Fibroblast of skin of scalp (primary cell): ENCODE measurements at regions not wholly inside any gene's neighbourhood (a gene's known extent, or its start where the extent isn't known, plus 50 kb on each side); places are given as distances from the start of the nearest gene placed in this dataset.
A peak's percentile ranks its signal among the peaks of the same experiment; 100 is the strongest.
"Not testable (repeated sequence)": the region's sequence is repeated elsewhere in the genome, so short reads cannot be mapped to it uniquely, and the experiment has no call there.

Source experiments
- DNase-seq: peaks from one replicate; pipeline ENCODE4 v3.0.0-alpha.2; 2013

GRCh38 chr1:214862421-214862820 lies 220.1 kb upstream of the KCNK2 start:
- peak; percentile 62 for DNase-seq

GRCh38 chr1:214864896-214865688 lies 217.4 kb upstream of the KCNK2 start:
- DNase-seq = peak; percentile 87

GRCh38 chr1:214870426-214870825 lies 212.1 kb upstream of the KCNK2 start:
- DNase-seq = not testable (repeated sequence)

- no peak for DNase-seq
Observed at GRCh38 chr1:214880956-214881355, 201.6 kb upstream of the KCNK2 start.

GRCh38 chr1:214882616-214883015 lies 199.9 kb upstream of the KCNK2 start:
- no peak for DNase-seq

- peak; percentile 25 for DNase-seq
Observed at GRCh38 chr1:214895011-214895600, 187.4 kb upstream of the KCNK2 start.

GRCh38 chr1:214896921-214897320 lies 185.6 kb upstream of the KCNK2 start:
- DNase-seq = no peak

- DNase-seq = no peak
Observed at GRCh38 chr1:214897581-214897980, 185.0 kb upstream of the KCNK2 start.

- DNase-seq = no peak
Observed at GRCh38 chr1:214898161-214898560, 184.4 kb upstream of the KCNK2 start.

- DNase-seq = no peak
Observed at GRCh38 chr1:214898718-214899117, 183.8 kb upstream of the KCNK2 start.

- peak; percentile 75 for DNase-seq
Observed at GRCh38 chr1:214899908-214900460, 182.6 kb upstream of the KCNK2 start.

- DNase-seq = no peak
Observed at GRCh38 chr1:214900590-214900989, 181.9 kb upstream of the KCNK2 start.

- peak; percentile 93 for DNase-seq
Observed at GRCh38 chr1:214901718-214902117, 180.8 kb upstream of the KCNK2 start.

- peak; percentile 76 for DNase-seq
Observed at GRCh38 chr1:214902636-214903320, 179.8 kb upstream of the KCNK2 start.

- no peak for DNase-seq
Observed at GRCh38 chr1:214912127-214912526, 170.4 kb upstream of the KCNK2 start.

GRCh38 chr1:214913966-214914365 lies 168.6 kb upstream of the KCNK2 start:
- DNase-seq = no peak

GRCh38 chr1:214917081-214917635 lies 165.4 kb upstream of the KCNK2 start:
- DNase-seq = no peak

GRCh38 chr1:214918745-214919144 lies 163.8 kb upstream of the KCNK2 start:
- DNase-seq = no peak

- no peak for DNase-seq
Observed at GRCh38 chr1:214920337-214920736, 162.2 kb upstream of the KCNK2 start.

GRCh38 chr1:214923278-214923915 lies 159.1 kb upstream of the KCNK2 start:
- DNase-seq = no peak

GRCh38 chr1:214927796-214928195 lies 154.7 kb upstream of the KCNK2 start:
- DNase-seq = no peak

GRCh38 chr1:214928574-214928973 lies 154.0 kb upstream of the KCNK2 start:
- DNase-seq = no peak

GRCh38 chr1:214933375-214933774 lies 149.2 kb upstream of the KCNK2 start:
- no peak for DNase-seq
